ENCODE measurements at regions not wholly inside any gene's neighbourhood (a gene's known extent, or its start where the extent isn't known, plus 50 kb on each side); places are given as distances from the start of the nearest gene placed in this dataset.

GRCh38 chr12:93139028-93139665 lies 210.1 kb upstream of the EEA1 start:
- Histone ChIP-seq H3K27me3 (ENCODE audit: insufficient read depth, low read length) (no peaks in the 10 kb centered on the region), H3K4me1 (ENCODE audit: insufficient read depth, low read length) (no peaks in the 10 kb centered on the region), H3K27ac (ENCODE audit: low read depth, low read length) (no peak overlapping the region), H3K9ac (ENCODE audit: low read depth, low read length) (no peak overlapping the region), H3K4me3 (ENCODE audit: low read length) (no peak overlapping the region), H3K9me3 (ENCODE audit: insufficient read depth, low read depth, low read length) (no peaks in the 10 kb centered on the region), H3K36me3 (ENCODE audit: insufficient read depth, low read length) (no peaks in the 10 kb centered on the region)
- WGBS = 97% methylated on average over 1 of the region's 1 CpG

- Histone ChIP-seq H3K9ac (ENCODE audit: low read depth, low read length) (no peak overlapping the region), H3K27me3 (ENCODE audit: insufficient read depth, low read length) (no peaks in the 10 kb centered on the region), H3K4me1 (ENCODE audit: insufficient read depth, low read length) (no peaks in the 10 kb centered on the region), H3K9me3 (ENCODE audit: insufficient read depth, low read depth, low read length) (no peaks in the 10 kb centered on the region), H3K27ac (ENCODE audit: low read depth, low read length) (no peak overlapping the region), H3K4me3 (ENCODE audit: low read length) (no peak overlapping the region), H3K36me3 (ENCODE audit: insufficient read depth, low read length) (no peaks in the 10 kb centered on the region)
- 100% methylated on average over 1 of the region's 1 CpG for WGBS
Observed at GRCh38 chr12:93140325-93140724, 211.2 kb upstream of the EEA1 start.

DNA sequence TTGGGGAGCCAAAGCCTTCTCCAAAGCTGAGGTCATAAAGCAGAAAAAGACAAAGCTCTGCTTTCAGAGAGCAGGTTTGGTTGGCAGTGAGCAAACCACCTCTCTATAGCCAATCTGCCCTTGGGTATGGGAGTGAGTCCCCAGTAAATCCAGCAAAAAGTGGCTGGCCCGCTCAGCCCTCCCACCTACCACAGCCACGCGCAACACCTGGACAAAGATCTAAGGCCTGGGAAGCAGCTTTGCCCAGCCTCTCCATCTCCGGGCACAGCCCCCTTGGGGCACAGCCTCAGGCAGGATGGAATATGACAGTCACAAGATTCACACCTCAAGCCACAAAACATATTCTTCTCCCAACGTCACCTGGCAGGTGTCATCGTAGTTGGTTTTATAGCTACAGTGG lies 211.7 kb upstream of the EEA1 start:
- Histone ChIP-seq H3K27ac (ENCODE audit: low read depth, low read length) (no peak overlapping the region), H3K9ac (ENCODE audit: low read depth, low read length) (no peak overlapping the region), H3K36me3 (ENCODE audit: insufficient read depth, low read length) (no peaks in the 10 kb centered on the region), H3K4me3 (ENCODE audit: low read length) (no peak overlapping the region), H3K4me1 (ENCODE audit: insufficient read depth, low read length) (no peaks in the 10 kb centered on the region), H3K9me3 (ENCODE audit: insufficient read depth, low read depth, low read length) (no peaks in the 10 kb centered on the region), H3K27me3 (ENCODE audit: insufficient read depth, low read length) (no peaks in the 10 kb centered on the region)
- WGBS = 96% methylated on average over 6 of the region's 6 CpGs

- no peak overlapping the region for H3K9ac ChIP-seq (ENCODE audit: low read depth, low read length)
- H3K27me3 ChIP-seq (ENCODE audit: insufficient read depth, low read length) = no peaks in the 10 kb centered on the region
- no peak overlapping the region for H3K4me3 ChIP-seq (ENCODE audit: low read length)
- no peak overlapping the region for H3K27ac ChIP-seq (ENCODE audit: low read depth, low read length)
- no peaks in the 10 kb centered on the region for H3K9me3 ChIP-seq (ENCODE audit: insufficient read depth, low read depth, low read length)
- no peaks in the 10 kb centered on the region for H3K4me1 ChIP-seq (ENCODE audit: insufficient read depth, low read length)
- H3K36me3 ChIP-seq (ENCODE audit: insufficient read depth, low read length) = no peaks in the 10 kb centered on the region
- 75% methylated on average over 1 of the region's 3 CpGs for WGBS
Observed at GRCh38 chr12:93142881-93143280, 213.8 kb upstream of the EEA1 start.

DNA sequence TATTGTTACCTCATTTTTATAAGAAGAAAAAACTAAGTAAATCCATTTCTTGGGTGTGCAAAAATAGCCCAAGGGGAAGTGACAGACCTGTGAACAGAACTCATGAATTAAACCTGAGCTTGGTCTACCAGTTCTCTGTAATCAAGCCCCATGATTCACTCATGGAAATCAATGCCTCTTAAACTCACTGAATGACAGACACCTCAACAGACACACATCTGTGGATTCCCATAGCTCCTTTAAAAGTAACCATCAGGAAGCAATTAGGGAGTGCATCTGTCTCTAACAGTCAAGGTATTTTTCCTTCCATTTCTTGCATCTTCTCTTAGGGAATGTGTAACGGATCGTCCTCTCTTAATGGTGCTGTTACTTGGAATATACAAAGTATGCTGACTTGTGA lies 215.0 kb upstream of the EEA1 start:
- no peaks in the 10 kb centered on the region for H3K27me3 ChIP-seq (ENCODE audit: insufficient read depth, low read length)
- H3K36me3 ChIP-seq (ENCODE audit: insufficient read depth, low read length) = no peaks in the 10 kb centered on the region
- H3K27ac ChIP-seq (ENCODE audit: low read depth, low read length) = no peak overlapping the region
- H3K9ac ChIP-seq (ENCODE audit: low read depth, low read length) = no peak overlapping the region
- 74% methylated on average over 2 of the region's 2 CpGs for WGBS
- H3K9me3 ChIP-seq (ENCODE audit: insufficient read depth, low read depth, low read length) = no peaks in the 10 kb centered on the region
- no peaks in the 10 kb centered on the region for H3K4me1 ChIP-seq (ENCODE audit: insufficient read depth, low read length)
- no peak overlapping the region for H3K4me3 ChIP-seq (ENCODE audit: low read length)

- H3K4me3 ChIP-seq (ENCODE audit: low read length) = no peak overlapping the region
- no peak overlapping the region for H3K9ac ChIP-seq (ENCODE audit: low read depth, low read length)
- H3K9me3 ChIP-seq (ENCODE audit: insufficient read depth, low read depth, low read length) = no peaks in the 10 kb centered on the region
- H3K27me3 ChIP-seq (ENCODE audit: insufficient read depth, low read length) = no peaks in the 10 kb centered on the region
- 92% methylated on average over 5 of the region's 5 CpGs for WGBS
- no peaks in the 10 kb centered on the region for H3K4me1 ChIP-seq (ENCODE audit: insufficient read depth, low read length)
- H3K36me3 ChIP-seq (ENCODE audit: insufficient read depth, low read length) = no peaks in the 10 kb centered on the region
- no peak overlapping the region for H3K27ac ChIP-seq (ENCODE audit: low read depth, low read length)
Observed at GRCh38 chr12:93145086-93145485, 216.0 kb upstream of the EEA1 start.

GRCh38 chr12:93146263-93146939 lies 217.3 kb upstream of the EEA1 start:
- H3K4me1 ChIP-seq (ENCODE audit: insufficient read depth, low read length) = no peaks in the 10 kb centered on the region
- H3K36me3 ChIP-seq (ENCODE audit: insufficient read depth, low read length) = no peaks in the 10 kb centered on the region
- no peaks in the 10 kb centered on the region for H3K27me3 ChIP-seq (ENCODE audit: insufficient read depth, low read length)
- no peak overlapping the region for H3K9ac ChIP-seq (ENCODE audit: low read depth, low read length)
- H3K27ac ChIP-seq (ENCODE audit: low read depth, low read length) = no peak overlapping the region
- H3K4me3 ChIP-seq (ENCODE audit: low read length) = no peak overlapping the region
- H3K9me3 ChIP-seq (ENCODE audit: insufficient read depth, low read depth, low read length) = no peaks in the 10 kb centered on the region
- 92% methylated on average over 3 of the region's 4 CpGs for WGBS

DNA sequence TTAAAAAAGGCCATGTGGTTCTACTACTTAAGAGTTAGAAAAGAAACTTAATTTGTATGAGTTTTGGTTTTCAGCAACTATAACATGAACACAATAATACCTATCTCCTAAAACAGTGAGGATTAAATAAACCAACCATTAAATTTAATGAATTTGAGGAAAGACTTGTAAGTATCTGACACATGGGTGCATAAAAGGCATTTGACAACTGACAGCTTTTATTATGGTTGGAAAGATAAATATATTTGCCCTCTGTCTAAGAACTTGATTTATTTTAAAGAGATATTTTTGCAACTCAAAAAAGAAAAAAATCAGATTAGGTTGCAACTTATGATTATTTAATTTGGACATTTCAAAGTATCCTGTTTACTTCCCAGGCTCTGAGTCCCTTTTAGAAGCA lies 217.9 kb upstream of the EEA1 start:
- no peaks in the 10 kb centered on the region for H3K4me1 ChIP-seq (ENCODE audit: insufficient read depth, low read length)
- H3K9me3 ChIP-seq (ENCODE audit: insufficient read depth, low read depth, low read length) = no peaks in the 10 kb centered on the region
- no peak overlapping the region for H3K27ac ChIP-seq (ENCODE audit: low read depth, low read length)
- H3K27me3 ChIP-seq (ENCODE audit: insufficient read depth, low read length) = no peaks in the 10 kb centered on the region
- H3K4me3 ChIP-seq (ENCODE audit: low read length) = no peak overlapping the region
- no peaks in the 10 kb centered on the region for H3K36me3 ChIP-seq (ENCODE audit: insufficient read depth, low read length)
- H3K9ac ChIP-seq (ENCODE audit: low read depth, low read length) = no peak overlapping the region

DNA sequence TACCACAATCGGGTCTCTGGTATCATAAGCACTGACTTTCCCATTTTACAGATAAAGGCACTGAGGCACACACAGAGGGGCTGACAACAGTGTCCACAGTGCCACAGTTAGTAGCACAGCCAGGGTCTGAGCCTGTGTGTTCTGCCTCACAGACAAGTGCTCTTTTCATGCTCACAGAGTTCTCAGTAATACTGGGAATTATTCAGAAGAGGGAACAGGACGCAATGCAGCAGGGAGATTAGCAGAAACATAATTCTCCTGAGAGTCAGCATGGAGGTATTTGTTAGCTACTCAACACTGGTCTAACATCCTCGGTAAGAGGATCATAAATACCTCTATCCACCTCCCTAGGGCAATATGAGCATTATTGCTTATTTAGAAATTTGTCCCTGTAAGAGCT lies 219.3 kb upstream of the EEA1 start:
- H3K9ac ChIP-seq (ENCODE audit: low read depth, low read length) = no peak overlapping the region
- no peaks in the 10 kb centered on the region for H3K27me3 ChIP-seq (ENCODE audit: insufficient read depth, low read length)
- 82% methylated on average over 2 of the region's 3 CpGs for WGBS

GRCh38 chr12:93149229-93149628 lies 220.1 kb upstream of the EEA1 start:
- Histone ChIP-seq H3K4me1 (ENCODE audit: insufficient read depth, low read length) (no peaks in the 10 kb centered on the region), H3K36me3 (ENCODE audit: insufficient read depth, low read length) (no peaks in the 10 kb centered on the region), H3K9ac (ENCODE audit: low read depth, low read length) (no peak overlapping the region), H3K27ac (ENCODE audit: low read depth, low read length) (no peak overlapping the region), H3K4me3 (ENCODE audit: low read length) (no peak overlapping the region), H3K27me3 (ENCODE audit: insufficient read depth, low read length) (no peaks in the 10 kb centered on the region), H3K9me3 (ENCODE audit: insufficient read depth, low read depth, low read length) (no peaks in the 10 kb centered on the region)
- WGBS = 97% methylated on average over 2 of the region's 2 CpGs

More for the DNA sequence above, 219.3 kb upstream of the EEA1 start:
- no peak overlapping the region for H3K27ac ChIP-seq (ENCODE audit: low read depth, low read length)
- no peaks in the 10 kb centered on the region for H3K4me1 ChIP-seq (ENCODE audit: insufficient read depth, low read length)
- no peaks in the 10 kb centered on the region for H3K36me3 ChIP-seq (ENCODE audit: insufficient read depth, low read length)
- no peaks in the 10 kb centered on the region for H3K9me3 ChIP-seq (ENCODE audit: insufficient read depth, low read depth, low read length)
- no peak overlapping the region for H3K4me3 ChIP-seq (ENCODE audit: low read length)

DNA sequence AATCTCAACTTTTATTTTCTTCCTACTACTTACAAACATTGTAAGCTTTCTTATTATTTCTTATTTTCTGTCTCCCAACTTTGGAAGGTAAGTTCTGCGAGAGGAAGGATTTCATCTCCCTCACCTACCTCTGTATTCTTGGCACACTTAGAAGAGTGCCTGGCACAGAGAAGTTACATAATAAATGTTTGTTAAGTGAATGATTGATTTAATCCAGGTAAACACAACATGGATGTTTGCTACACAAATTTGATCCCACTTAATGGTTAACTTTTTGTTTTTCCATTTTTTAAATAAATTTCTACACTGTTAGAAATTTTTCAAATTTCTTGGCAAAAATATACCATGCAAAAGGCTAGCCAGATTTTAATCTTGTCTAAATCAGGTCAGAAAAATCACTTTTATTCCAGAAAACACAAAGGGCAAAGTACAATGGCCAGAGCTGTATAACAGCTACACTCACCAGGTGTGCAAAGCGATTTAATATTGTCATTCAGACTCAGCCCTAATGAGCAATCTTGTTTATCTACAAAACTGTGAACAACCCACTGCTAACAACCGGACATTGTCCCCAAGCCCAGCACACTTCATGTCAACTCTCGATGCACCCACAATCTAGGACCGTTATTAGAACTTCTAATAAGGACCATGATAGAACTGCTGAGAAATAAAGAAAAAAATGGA lies 222.1 kb upstream of the EEA1 start:
- H3K36me3 ChIP-seq (ENCODE audit: insufficient read depth, low read length) = no peaks in the 10 kb centered on the region
- no peak overlapping the region for H3K9ac ChIP-seq (ENCODE audit: low read depth, low read length)
- no peaks in the 10 kb centered on the region for H3K27me3 ChIP-seq (ENCODE audit: insufficient read depth, low read length)
- no peaks in the 10 kb centered on the region for H3K9me3 ChIP-seq (ENCODE audit: insufficient read depth, low read depth, low read length)
- 98% methylated on average over 4 of the region's 5 CpGs for WGBS
- H3K4me1 ChIP-seq (ENCODE audit: insufficient read depth, low read length) = no peaks in the 10 kb centered on the region
- no peak overlapping the region for H3K4me3 ChIP-seq (ENCODE audit: low read length)
- H3K27ac ChIP-seq (ENCODE audit: low read depth, low read length) = no peak overlapping the region

All from HUES64 (cell line).